ENCODE measurements at regions not wholly inside any gene's neighbourhood (a gene's known extent, or its start where the extent isn't known, plus 50 kb on each side); places are given as distances from the start of the nearest gene placed in this dataset.

GRCh38 chr11:112734207-112734606 is 227.0 kb upstream of the NCAM1 start:
- ATAC-seq = peak; percentile 66
- intact Hi-C loops (cut with micrococcal nuclease) = no loop called here
- DNase-seq = peak; percentile 44

- intact Hi-C loops (cut with micrococcal nuclease) = no loop called here
- DNase-seq (no peak), ATAC-seq (no peak)
Observed at GRCh38 chr11:112735470-112735869, 225.8 kb upstream of the NCAM1 start.

GRCh38 chr11:112744041-112744440 is 217.2 kb upstream of the NCAM1 start:
- intact Hi-C loops (cut with micrococcal nuclease) = no loop called here
- no peak for DNase-seq

GRCh38 chr11:112745973-112746372 is 215.2 kb upstream of the NCAM1 start:
- ATAC-seq (no peak), DNase-seq (no peak)
- intact Hi-C loops (cut with micrococcal nuclease) = no loop called here

More at GRCh38 chr11:112744041-112744440, 217.2 kb upstream of the NCAM1 start:
- ATAC-seq = no peak

GRCh38 chr11:112748252-112748651 is 213.0 kb upstream of the NCAM1 start:
- intact Hi-C loops (cut with micrococcal nuclease) = no loop called here
- ATAC-seq (no peak), DNase-seq (no peak)

- intact Hi-C loops (cut with micrococcal nuclease) = no loop called here
- peak; percentile 43 for ATAC-seq
- DNase-seq = no peak
Observed at GRCh38 chr11:112748713-112749543, 212.3 kb upstream of the NCAM1 start.

GRCh38 chr11:112751329-112751728 is 209.9 kb upstream of the NCAM1 start:
- DNase-seq = peak; percentile 78
- ATAC-seq = peak; percentile 91
- intact Hi-C loops (cut with micrococcal nuclease) = no loop called here

GRCh38 chr11:112751772-112752171 is 209.4 kb upstream of the NCAM1 start:
- DNase-seq (no peak), ATAC-seq (no peak)
- intact Hi-C loops (cut with micrococcal nuclease) = no loop called here

GRCh38 chr11:112752563-112752962 is 208.7 kb upstream of the NCAM1 start:
- DNase-seq = no peak
- intact Hi-C loops (cut with micrococcal nuclease) = no loop called here
- no peak for ATAC-seq

- intact Hi-C loops (cut with micrococcal nuclease) = no loop called here
- DNase-seq = no peak
- ATAC-seq = no peak
Observed at GRCh38 chr11:112753706-112754105, 207.5 kb upstream of the NCAM1 start.

GRCh38 chr11:112759418-112759817 is 201.8 kb upstream of the NCAM1 start:
- peak; percentile 83 for ATAC-seq
- DNase-seq = no peak
- intact Hi-C loops (cut with micrococcal nuclease) = no loop called here

- intact Hi-C loops (cut with micrococcal nuclease) = no loop called here
- ATAC-seq = no peak
- no peak for DNase-seq
Observed at GRCh38 chr11:112760396-112761059, 200.7 kb upstream of the NCAM1 start.

- intact Hi-C loops (cut with micrococcal nuclease) = no loop called here
- ATAC-seq = peak; percentile 56
Observed at GRCh38 chr11:112761911-112762706, 199.1 kb upstream of the NCAM1 start.

GRCh38 chr11:112762707-112763090 is 198.5 kb upstream of the NCAM1 start:
- intact Hi-C loops (cut with micrococcal nuclease) = no loop called here
- no peak for ATAC-seq

More at GRCh38 chr11:112761911-112762706, 199.1 kb upstream of the NCAM1 start:
- DNase-seq = no peak

GRCh38 chr11:112765337-112765736 is 195.9 kb upstream of the NCAM1 start:
- ATAC-seq (no peak), DNase-seq (no peak)
- intact Hi-C loops (cut with micrococcal nuclease) = no loop called here

More at GRCh38 chr11:112762707-112763090, 198.5 kb upstream of the NCAM1 start:
- no peak for DNase-seq

GRCh38 chr11:112769170-112769569 is 192.1 kb upstream of the NCAM1 start:
- ATAC-seq (peak; percentile 36), DNase-seq (no peak)
- intact Hi-C loops (cut with micrococcal nuclease) = no loop called here

GRCh38 chr11:112769584-112769983 is 191.6 kb upstream of the NCAM1 start:
- DNase-seq = no peak
- peak; percentile 76 for ATAC-seq
- intact Hi-C loops (cut with micrococcal nuclease) = no loop called here

GRCh38 chr11:112770033-112770432 is 191.2 kb upstream of the NCAM1 start:
- DNase-seq (no peak), ATAC-seq (no peak)
- intact Hi-C loops (cut with micrococcal nuclease) = no loop called here

GRCh38 chr11:112770487-112770886 is 190.7 kb upstream of the NCAM1 start:
- ATAC-seq (peak; percentile 66), DNase-seq (peak; percentile 58)
- intact Hi-C loops (cut with micrococcal nuclease) = no loop called here

- DNase-seq = no peak
- no peak for ATAC-seq
- intact Hi-C loops (cut with micrococcal nuclease) = no loop called here
Observed at GRCh38 chr11:112771851-112772250, 189.4 kb upstream of the NCAM1 start.

All from left ventricle myocardium superior (tissue), 1 donor.